ENCODE measurements at regions not wholly inside any gene's neighbourhood (a gene's known extent, or its start where the extent isn't known, plus 50 kb on each side); places are given as distances from the start of the nearest gene placed in this dataset.
"Not testable (repeated sequence)": the region's sequence is repeated elsewhere in the genome, so short reads cannot be mapped to it uniquely, and the experiment has no call there.

GRCh38 chr13:84831666-84832657 is 949.7 kb upstream of the SLITRK1 start:
- DNase-seq = no peak

GRCh38 chr13:84823528-84823927 is 941.3 kb upstream of the SLITRK1 start:
- no peak for DNase-seq

GRCh38 chr13:84821261-84821660 is 939.0 kb upstream of the SLITRK1 start:
- no peak for DNase-seq

GRCh38 chr13:84816567-84817105 is 934.4 kb upstream of the SLITRK1 start:
- DNase-seq = no peak

GRCh38 chr13:84812789-84813188 is 930.5 kb upstream of the SLITRK1 start:
- no peak for DNase-seq

GRCh38 chr13:84812078-84812477 is 929.8 kb upstream of the SLITRK1 start:
- DNase-seq = no peak

- no peak for DNase-seq
Measured at GRCh38 chr13:84810781-84811180, 928.5 kb upstream of the SLITRK1 start.

- no peak for DNase-seq
Measured at GRCh38 chr13:84802073-84802472, 919.8 kb upstream of the SLITRK1 start.

GRCh38 chr13:84784443-84785153 is 902.3 kb upstream of the SLITRK1 start:
- no peak for DNase-seq

GRCh38 chr13:84777316-84777715 is 895.0 kb upstream of the SLITRK1 start:
- DNase-seq = no peak

- DNase-seq = no peak
Measured at GRCh38 chr13:84776593-84776992, 894.3 kb upstream of the SLITRK1 start.

- not testable (repeated sequence) for DNase-seq
Measured at GRCh38 chr13:84775920-84776319, 893.6 kb upstream of the SLITRK1 start.

- no peak for DNase-seq
Measured at GRCh38 chr13:84774111-84774510, 891.8 kb upstream of the SLITRK1 start.

- DNase-seq = no peak
Measured at GRCh38 chr13:84760956-84761355, 878.7 kb upstream of the SLITRK1 start.

- no peak for DNase-seq
Measured at GRCh38 chr13:84749126-84749525, 866.9 kb upstream of the SLITRK1 start.

- no peak for DNase-seq
Measured at GRCh38 chr13:84745051-84745551, 862.8 kb upstream of the SLITRK1 start.

- no peak for DNase-seq
Measured at GRCh38 chr13:84744203-84744602, 861.9 kb upstream of the SLITRK1 start.

- no peak for DNase-seq
Measured at GRCh38 chr13:84741253-84741652, 859.0 kb upstream of the SLITRK1 start.

- no peak for DNase-seq
Measured at GRCh38 chr13:84739021-84739420, 856.7 kb upstream of the SLITRK1 start.

GRCh38 chr13:84737661-84738060 is 855.4 kb upstream of the SLITRK1 start:
- DNase-seq = no peak

GRCh38 chr13:84730376-84730775 is 848.1 kb upstream of the SLITRK1 start:
- no peak for DNase-seq

GRCh38 chr13:84705982-84706710 is 823.9 kb upstream of the SLITRK1 start:
- DNase-seq = no peak

- DNase-seq = no peak
Measured at GRCh38 chr13:84702174-84702573, 819.9 kb upstream of the SLITRK1 start.
